HG03066 (cell line): ENCODE measurements at regions not wholly inside any gene's neighbourhood (a gene's known extent, or its start where the extent isn't known, plus 50 kb on each side); places are given as distances from the start of the nearest gene placed in this dataset.
A peak's percentile ranks its signal among the peaks of the same experiment; 100 is the strongest.
"Not testable (repeated sequence)": the region's sequence is repeated elsewhere in the genome, so short reads cannot be mapped to it uniquely, and the experiment has no call there.

Experiments
- ATAC-seq: cut with Tn5 transposase; IDR thresholded peaks from one replicate; pipeline ENCODE4 v1.9.1; 2021; ENCODE audit warnings: low read depth; ENCODE audit not compliant: unreplicated experiment

DNA sequence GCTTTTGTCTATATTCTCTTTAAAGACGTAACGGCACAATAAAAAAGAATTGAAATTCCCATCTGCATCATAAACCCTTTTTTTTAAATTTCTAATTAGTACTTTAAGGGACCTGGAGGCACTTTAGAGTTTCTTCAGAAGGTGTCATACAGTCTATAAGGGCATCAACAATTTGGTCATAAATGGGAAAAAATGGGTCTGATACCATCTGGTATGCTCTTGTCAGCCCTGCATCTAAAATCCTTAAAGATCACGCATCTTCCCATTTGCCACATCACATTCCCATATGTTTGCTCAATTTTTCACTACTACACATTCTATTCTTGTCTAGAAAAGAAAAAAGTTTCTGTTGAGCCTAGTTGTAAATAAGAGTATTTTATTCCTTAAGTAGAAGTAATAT, 53.8 kb downstream of the COX7C start:
- ATAC-seq = no peak

GRCh38 chr5:86674069-86674468, 56.3 kb downstream of the COX7C start:
- no peak for ATAC-seq

- ATAC-seq = no peak
Observed at GRCh38 chr5:86675311-86675710, 57.6 kb downstream of the COX7C start.

DNA sequence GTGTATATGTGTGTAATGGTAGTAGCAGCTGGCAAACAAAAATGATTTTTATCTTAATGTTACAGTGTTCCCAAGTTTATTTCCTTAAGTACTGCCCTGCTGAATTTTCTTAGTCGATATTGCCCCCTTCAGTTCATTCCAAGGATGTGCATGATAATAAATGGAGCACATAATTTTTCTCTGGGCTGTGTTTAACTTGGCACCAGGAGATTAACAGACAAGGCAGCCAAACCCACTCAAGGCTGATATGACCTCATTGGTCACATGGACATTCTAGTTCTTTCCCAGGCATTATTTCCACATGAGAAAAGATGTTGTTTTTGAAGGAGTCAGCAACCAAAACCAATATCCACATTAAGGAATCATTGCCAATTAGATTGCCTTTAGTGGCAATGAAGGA, 61.8 kb downstream of the COX7C start:
- ATAC-seq = peak; percentile 61

DNA sequence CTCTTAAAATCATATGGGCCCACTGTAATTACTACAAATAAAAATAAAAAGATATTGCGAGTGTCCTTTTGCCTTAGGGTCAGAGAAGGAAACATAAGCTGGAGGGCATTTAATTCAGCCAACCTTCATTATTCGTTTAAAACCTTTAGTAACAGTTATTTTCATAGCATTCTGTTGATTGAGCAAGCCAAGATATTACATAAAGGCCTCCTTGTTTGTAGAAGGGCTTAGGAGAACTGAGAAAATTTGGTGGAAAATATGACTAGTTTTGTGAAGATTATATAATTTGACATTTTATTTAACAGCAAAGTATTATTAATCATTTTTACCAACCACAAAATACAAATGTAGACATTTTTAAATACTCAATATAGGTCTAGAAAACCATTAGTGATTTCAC, 62.2 kb downstream of the COX7C start:
- no peak for ATAC-seq

GRCh38 chr5:86684222-86684621, 66.5 kb downstream of the COX7C start:
- no peak for ATAC-seq

DNA sequence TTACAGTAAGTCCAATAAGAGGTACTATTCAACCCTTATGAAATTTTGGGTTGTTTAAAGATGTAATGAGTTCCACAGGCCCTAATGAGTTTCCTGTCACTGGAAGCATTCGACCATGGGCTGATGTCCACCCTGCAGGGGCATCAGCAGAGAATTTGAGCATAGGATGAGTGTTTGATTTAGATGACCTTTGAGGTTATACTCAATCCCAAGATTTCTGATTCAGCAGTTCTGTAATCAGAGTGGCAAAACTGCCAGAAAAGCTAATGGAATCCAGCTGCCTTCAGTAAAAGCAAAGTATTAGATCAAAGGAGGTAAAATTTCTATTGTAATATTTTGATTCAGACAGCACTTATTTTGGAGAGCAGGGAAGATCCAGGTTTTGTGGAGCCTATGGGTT, 68.3 kb downstream of the COX7C start:
- no peak for ATAC-seq

- ATAC-seq = no peak
Observed at GRCh38 chr5:86688406-86688805, 70.7 kb downstream of the COX7C start.

- no peak for ATAC-seq
Observed at GRCh38 chr5:86689103-86689729, 71.5 kb downstream of the COX7C start.

- no peak for ATAC-seq
Observed at GRCh38 chr5:86709157-86709881, 91.6 kb downstream of the COX7C start.

- no peak for ATAC-seq
Observed at GRCh38 chr5:86716121-86716520, 98.4 kb downstream of the COX7C start.

DNA sequence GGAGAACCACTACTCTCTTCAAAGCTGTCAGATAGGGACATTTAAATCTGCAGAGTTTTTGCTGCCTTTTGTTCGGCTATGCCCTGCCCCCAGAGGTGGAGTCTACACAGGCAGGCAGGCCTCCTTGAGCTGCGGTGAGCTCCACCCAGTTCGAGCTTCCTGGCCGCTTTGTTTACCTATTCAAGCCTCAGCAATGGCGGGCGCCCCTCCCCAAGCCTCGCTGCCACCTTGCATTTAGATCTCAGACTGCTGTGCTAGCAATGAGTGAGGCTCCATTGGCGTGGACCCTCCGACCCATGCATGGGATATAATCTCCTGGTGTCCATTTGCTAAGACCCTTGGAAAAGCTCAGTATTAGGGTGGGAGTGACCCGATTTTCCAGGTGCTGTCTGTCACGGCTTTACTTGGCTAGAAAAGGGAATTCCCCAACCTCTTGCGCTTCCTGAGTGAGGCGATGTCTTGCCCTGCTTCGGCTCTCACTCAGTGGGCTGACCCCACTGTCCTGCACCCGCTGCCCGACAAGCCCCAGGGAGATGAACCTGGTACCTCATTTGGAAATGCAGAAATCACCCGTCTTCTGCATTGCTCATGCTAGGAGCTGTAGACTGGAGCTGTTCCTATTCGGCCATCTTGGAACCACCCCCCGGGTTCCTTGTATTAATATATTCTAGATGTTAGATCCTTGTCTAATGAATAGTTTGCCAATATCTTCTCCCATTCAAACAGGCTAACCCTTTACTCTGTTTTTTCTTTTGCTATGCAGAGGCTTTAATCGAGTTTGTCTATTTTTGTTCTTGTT, 113.8 kb downstream of the COX7C start:
- ATAC-seq = not testable (repeated sequence)

DNA sequence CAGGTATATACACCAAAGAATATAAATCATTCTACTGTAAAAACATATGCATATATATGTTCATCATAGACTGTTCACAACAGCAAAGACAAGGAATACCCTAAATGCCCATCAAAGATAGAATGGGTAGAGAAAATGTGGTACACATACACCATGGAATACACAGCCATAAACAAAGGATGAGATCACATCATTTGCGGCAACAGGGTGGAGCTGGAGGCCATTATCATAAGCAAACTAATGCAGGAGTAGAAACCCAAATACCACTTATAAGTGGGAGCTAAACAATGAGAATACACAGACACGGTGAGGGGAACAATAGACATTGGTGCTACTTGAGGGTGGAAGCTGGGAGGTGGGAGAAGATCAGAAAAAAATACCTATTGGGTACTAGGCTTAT, 117.6 kb downstream of the COX7C start:
- ATAC-seq = no peak

DNA sequence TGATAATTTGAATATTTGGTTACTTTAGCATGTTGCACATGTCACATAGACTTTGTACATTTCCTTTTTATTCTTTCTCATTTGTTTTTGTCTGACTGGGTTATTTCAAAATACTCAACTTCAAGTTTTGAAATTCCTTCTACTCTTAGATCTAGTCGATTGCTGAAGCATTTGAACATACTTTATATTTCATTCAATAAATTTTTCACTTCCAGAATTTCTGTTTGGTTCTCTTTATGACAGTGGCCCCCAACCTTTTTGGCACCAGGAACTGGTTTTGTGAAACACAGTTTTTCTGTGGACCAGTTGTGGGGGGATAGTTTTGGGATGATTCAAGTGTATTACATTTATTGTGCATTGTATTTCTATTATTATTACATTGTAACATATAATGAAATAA, 119.8 kb downstream of the COX7C start:
- ATAC-seq = no peak

GRCh38 chr5:86748538-86749105, 130.9 kb downstream of the COX7C start:
- ATAC-seq = no peak

GRCh38 chr5:86749841-86750240, 132.1 kb downstream of the COX7C start:
- ATAC-seq = no peak

GRCh38 chr5:86756839-86757238, 139.1 kb downstream of the COX7C start:
- ATAC-seq = no peak

GRCh38 chr5:86757824-86758223, 140.1 kb downstream of the COX7C start:
- no peak for ATAC-seq

DNA sequence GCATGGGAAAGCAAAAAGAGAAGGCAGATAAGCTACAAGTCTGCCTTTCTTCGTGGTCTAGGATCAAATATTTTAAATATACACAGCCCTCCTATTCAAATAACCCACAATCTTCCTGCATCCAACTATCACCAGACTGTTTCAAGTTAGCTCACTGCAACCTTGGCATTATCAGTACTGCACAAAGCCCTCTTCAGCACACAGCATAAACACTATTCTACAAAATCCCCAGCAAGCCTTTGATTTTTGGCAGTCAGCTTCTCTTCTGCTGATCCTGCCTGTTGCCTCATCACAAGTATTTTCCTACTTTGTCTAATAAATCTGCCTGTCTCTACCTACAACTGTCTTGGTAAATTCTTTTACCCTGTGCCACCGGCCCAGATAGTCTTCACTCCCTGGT, 142.9 kb downstream of the COX7C start:
- ATAC-seq = no peak

DNA sequence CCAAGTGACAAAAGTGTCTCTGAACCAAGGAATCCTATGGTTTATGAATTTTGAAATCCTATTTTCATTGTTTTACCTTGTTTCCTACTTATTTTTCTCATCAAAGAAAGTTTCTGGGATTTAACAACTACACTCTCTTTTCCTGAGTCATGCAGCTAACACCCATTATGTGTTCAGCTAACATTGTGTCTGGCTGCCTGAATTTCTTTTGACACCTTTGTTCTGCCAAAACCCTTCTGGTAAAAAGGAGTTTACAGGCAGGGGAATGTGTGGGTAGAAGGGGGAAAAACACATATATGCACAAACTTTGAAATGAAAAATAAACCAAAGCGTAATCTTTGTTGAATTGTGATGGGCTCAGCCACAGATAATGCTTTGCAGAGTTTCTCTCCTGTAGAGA, 146.2 kb downstream of the COX7C start:
- no peak for ATAC-seq

- ATAC-seq = no peak
Observed at GRCh38 chr5:86765778-86766502, 148.2 kb downstream of the COX7C start.
